IMR-90 (cell line): ENCODE measurements at regions not wholly inside any gene's neighbourhood (a gene's known extent, or its start where the extent isn't known, plus 50 kb on each side); places are given as distances from the start of the nearest gene placed in this dataset.

Experiments
- ATAC-seq: fragments of 200-7000 bp; cut with Tn5 transposase; 2 replicates; pipeline ENCODE4 v1.9.1; 2020; ENCODE audit warnings: low read depth, mild to moderate bottlenecking, moderate library complexity
- BruUV-seq: library from RNA; stranded (reverse); fragments of 400-500 nt; replicated peaks from 2 replicates; lab custom pipeline; 2021; lab: Mats Ljungman, UMichigan
- CTCF ChIA-PET: fragments of 300-600 bp; formaldehyde crosslinking; extraction: SDS; loops from one replicate; lab custom pipeline; 2021; ENCODE audit warnings: antibody characterized with exemption; lab: Yijun Ruan, JAX
- POLR2A ChIA-PET: fragments of 300-600 bp; sonication (Branson Sonifier 250); formaldehyde crosslinking; loops from one replicate; lab custom pipeline; 2022; ENCODE audit warnings: antibody characterized with exemption; ENCODE audit not compliant: unreplicated experiment; lab: Charles Lee
- DNase-seq: peaks from one replicate; pipeline ENCODE4 v3.0.0; 2013
- H2AFZ ChIP-seq: replicated peaks from 2 replicates; pipeline ENCODE3; 2013; ENCODE audit warnings: low read length, mild to moderate bottlenecking; ENCODE audit not compliant: poor library complexity
- H2AK5ac ChIP-seq: 2 replicates; pipeline ENCODE4 v1.6.1; 2013; ENCODE audit warnings: low read depth, low read length, inconsistent platforms
- H2AK9ac ChIP-seq: replicated peaks from 2 replicates; pipeline ENCODE3; 2013; ENCODE audit warnings: mild to moderate bottlenecking, low read depth, low read length, moderate library complexity; ENCODE audit not compliant: poor library complexity
- H2BK120ac ChIP-seq: 2 replicates; pipeline ENCODE4 v1.6.1; 2013; ENCODE audit warnings: low read depth, low read length, inconsistent platforms
- H2BK15ac ChIP-seq: 3 replicates; pipeline ENCODE4 v1.6.1; 2013; ENCODE audit warnings: low read depth, low read length, inconsistent platforms
- H2BK20ac ChIP-seq: 2 replicates; pipeline ENCODE4 v1.6.1; 2013; ENCODE audit warnings: low read depth, mild to moderate bottlenecking, inconsistent platforms, low read length, moderate library complexity
- H2BK5ac ChIP-seq: 2 replicates; pipeline ENCODE4 v1.6.1; 2013; ENCODE audit warnings: mild to moderate bottlenecking, low read depth, low read length, inconsistent platforms; ENCODE audit not compliant: poor library complexity, severe bottlenecking
- H3K14ac ChIP-seq: replicated peaks from 2 replicates; pipeline ENCODE4 v1.6.1; 2013; ENCODE audit warnings: low read depth, low read length, inconsistent platforms
- H3K18ac ChIP-seq: 2 replicates; pipeline ENCODE4 v1.6.1; 2013; ENCODE audit warnings: low read depth, low read length, control low read depth
- H3K23ac ChIP-seq: 2 replicates; pipeline ENCODE4 v1.6.1; 2013; ENCODE audit warnings: low read depth, low read length, inconsistent platforms
- H3K27ac ChIP-seq: 2 replicates; pipeline ENCODE4 v1.5.1; 2013; ENCODE audit warnings: mild to moderate bottlenecking, control low read depth, low read length; ENCODE audit not compliant: insufficient read depth
- H3K27me3 ChIP-seq: 2 replicates; pipeline ENCODE4 v1.6.1; 2013; ENCODE audit warnings: low read length; ENCODE audit not compliant: control insufficient read depth, insufficient read depth
- H3K36me3 ChIP-seq: 2 replicates; pipeline ENCODE4 v1.6.1; 2013; ENCODE audit warnings: low read length, mixed read lengths; ENCODE audit not compliant: control insufficient read depth, insufficient read depth
- H3K4ac ChIP-seq: 2 replicates; pipeline ENCODE4 v1.6.1; 2013; ENCODE audit warnings: low read depth, low read length, inconsistent platforms
- H3K4me1 ChIP-seq: 2 replicates; pipeline ENCODE4 v1.6.1; 2013; ENCODE audit warnings: low read length, mixed read lengths; ENCODE audit not compliant: control insufficient read depth, insufficient read depth
- H3K4me2 ChIP-seq: 2 replicates; pipeline ENCODE4 v1.6.1; 2013; ENCODE audit warnings: low read depth, mild to moderate bottlenecking, control low read depth, low read length, moderate library complexity
- H3K4me3 ChIP-seq: 2 replicates; pipeline ENCODE4 v1.5.1; 2013; ENCODE audit warnings: low read depth, mild to moderate bottlenecking, control low read depth, low read length, moderate library complexity; ENCODE audit not compliant: insufficient read depth
- H3K56ac ChIP-seq: 2 replicates; pipeline ENCODE4 v1.6.1; 2013; ENCODE audit warnings: low read length, inconsistent platforms; ENCODE audit not compliant: insufficient read depth; ENCODE audit errors: extremely low read depth
- H3K79me1 ChIP-seq, 2 experiments: 2 replicates each; pipeline ENCODE4 v1.6.1; 2013; ENCODE audit warnings: low read length in 2 of 2, inconsistent platforms in 1 of 2, low read depth in 1 of 2
- H3K9ac ChIP-seq: 2 replicates; pipeline ENCODE4 v1.6.1; 2013; ENCODE audit warnings: low read depth, low read length, control low read depth
- H3K9me1 ChIP-seq: 2 replicates; pipeline ENCODE4 v1.6.1; 2013; ENCODE audit warnings: low read length, inconsistent platforms; ENCODE audit not compliant: insufficient read depth
- H3K9me3 ChIP-seq: 2 replicates; pipeline ENCODE4 v1.6.1; 2013; ENCODE audit warnings: low read length; ENCODE audit not compliant: control insufficient read depth, insufficient read depth
- H4K20me1 ChIP-seq: 2 replicates; pipeline ENCODE4 v1.6.1; 2013; ENCODE audit warnings: low read length, inconsistent platforms; ENCODE audit not compliant: insufficient read depth
- H4K5ac ChIP-seq: 2 replicates; pipeline ENCODE4 v1.6.1; 2013; ENCODE audit warnings: mild to moderate bottlenecking, low read depth, low read length, control low read depth
- H4K8ac ChIP-seq, 2 experiments: 2 replicates each; pipeline ENCODE4 v1.6.1; 2013; ENCODE audit warnings: low read depth in 2 of 2, low read length in 2 of 2, control low read depth in 1 of 2, inconsistent platforms in 1 of 2
- H4K91ac ChIP-seq: 2 replicates; pipeline ENCODE4 v1.6.1; 2013; ENCODE audit warnings: low read depth, low read length, inconsistent platforms; ENCODE audit not compliant: insufficient read depth
- BHLHE40 ChIP-seq: fragments of 150-350 bp; IDR thresholded peaks from 2 replicates; pipeline ENCODE4 v1.6.1; 2016; ENCODE audit warnings: mild to moderate bottlenecking, low read depth, low read length
- CHD1 ChIP-seq: IDR thresholded peaks from 2 replicates; pipeline ENCODE4 v1.6.1; 2012; ENCODE audit warnings: low read depth, low read length, improper control_type of control experiment
- ELK1 ChIP-seq: fragments of 150-350 bp; IDR thresholded peaks from 2 replicates; pipeline ENCODE4 v1.6.1; 2016; ENCODE audit warnings: low read depth, mild to moderate bottlenecking, low read length, moderate library complexity, borderline replicate concordance
- FOS ChIP-seq: fragments of 150-350 bp; IDR thresholded peaks from 2 replicates; pipeline ENCODE4 v1.6.1; 2016; ENCODE audit warnings: low read depth, low read length
- MAFK ChIP-seq: IDR thresholded peaks from 2 replicates; pipeline ENCODE4 v1.6.1; 2012; ENCODE audit warnings: low read depth, low read length, improper control_type of control experiment
- MAZ ChIP-seq: IDR thresholded peaks from 2 replicates; pipeline ENCODE4 v1.6.1; 2012; ENCODE audit warnings: low read depth, mild to moderate bottlenecking, low read length, improper control_type of control experiment, moderate library complexity, borderline replicate concordance
- MXI1 ChIP-seq: IDR thresholded peaks from 2 replicates; pipeline ENCODE4 v1.6.1; 2012; ENCODE audit warnings: low read depth, mild to moderate bottlenecking, low read length, moderate library complexity, borderline replicate concordance
- NFE2L2 ChIP-seq: fragments of 150-350 bp; IDR thresholded peaks from 2 replicates; pipeline ENCODE4 v1.6.1; 2016; ENCODE audit warnings: low read depth, mild to moderate bottlenecking, low read length
- POLR2A ChIP-seq: IDR thresholded peaks from 2 replicates; pipeline ENCODE4 v1.6.1; 2012; ENCODE audit warnings: mild to moderate bottlenecking, low read depth, low read length
- WGBS, 2 experiments: methylation state at CpG; one replicate each; pipeline versions ENCODE4 v1.1.5 to v1.1.7; 2013; ENCODE audit warnings: missing lambda C conversion rate in 2 of 2; ENCODE audit not compliant: insufficient read length in 1 of 2; ENCODE audit errors: extremely low coverage in 2 of 2; 5-methylcytosine and 5-hydroxymethylcytosine counted together
- dilution Hi-C: fragments of 300-500 bp; cut with HindIII; formaldehyde crosslinking; loops from one replicate; pipeline ENCODE4 v1.14.3; 2018; ENCODE audit warnings: low sequenced_read_pairs; ENCODE audit not compliant: unreplicated experiment
- in situ Hi-C: fragments of 300-500 bp; cut with MboI; formaldehyde crosslinking; loops from 3 replicates; pipeline ENCODE4 v1.14.3; 2019; ENCODE audit warnings: low sequenced_read_pairs, inconsistent platforms, mixed read lengths
- intact Hi-C: fragments of 100-400 bp; cut with micrococcal nuclease; formaldehyde crosslinking; loops from 2 replicates; pipeline ENCODE4 v1.10.0; 2022
- TF ChIP-seq, protein P1 (sequence below): conservative IDR thresholded peaks from 2 replicates; pipeline ENCODE4 v1.5.1; 2012; ENCODE audit warnings: mild to moderate bottlenecking, low read depth, low read length, improper control_type of control experiment

DNA sequence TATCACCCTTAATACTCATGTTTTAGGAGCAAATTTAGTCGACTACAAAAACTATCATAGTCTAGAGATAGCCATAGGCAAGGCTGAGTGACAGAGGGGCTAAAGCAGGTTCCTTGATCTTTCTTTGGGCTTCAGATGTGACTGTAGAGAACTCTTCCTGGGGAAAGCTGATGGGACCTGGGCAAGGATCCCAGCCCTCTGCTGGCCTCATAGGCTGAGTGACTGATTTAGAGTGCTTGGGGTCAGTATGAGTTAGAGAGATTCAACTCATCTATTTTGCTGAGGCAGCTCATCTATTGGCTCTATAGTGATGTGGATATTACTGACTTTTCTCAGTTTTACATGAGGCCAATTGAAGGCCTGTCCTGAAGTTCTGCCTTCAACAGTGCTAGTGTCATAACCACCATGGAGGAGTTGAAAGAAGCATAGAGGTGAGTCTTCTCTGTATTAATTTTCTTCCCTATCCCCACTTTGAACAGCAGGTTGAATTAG lies 81.6 kb downstream of the SAMD9 start:
- Histone ChIP-seq H2AK9ac (no peak overlapping the region), H3K18ac (no peak overlapping the region), H3K9ac (no peak overlapping the region), H3K4ac (no peak overlapping the region), H3K4me3 (no peak overlapping the region), H3K4me1 (peaks cover 9% of the 10 kb centered on the region), H3K23ac (no peak overlapping the region), H3K79me1 (no peaks in the 10 kb centered on the region), H3K27me3 (no peaks in the 10 kb centered on the region), H3K9me3 (no peaks in the 10 kb centered on the region; the same call in 1 of the 2 replicates), H3K36me3 (no peaks in the 10 kb centered on the region), H3K4me2 (no peak overlapping the region), H3K56ac (no peak overlapping the region), H2BK120ac (no peak overlapping the region; the same call in 1 of the 2 replicates), H2BK20ac (no peak overlapping the region), H4K91ac (no peak overlapping the region), H2AFZ (no peak overlapping the region), H4K8ac (no peak overlapping the region), H3K14ac (no peak overlapping the region), H2BK5ac (no peak overlapping the region), H4K5ac (no peak overlapping the region; the same call in 1 of the 2 replicates), H3K27ac (no peak overlapping the region), H4K20me1 (no peaks in the 10 kb centered on the region), H2BK15ac (no peak overlapping the region), H3K9me1 (peaks cover 4% of the 10 kb centered on the region), H2AK5ac (no peak overlapping the region)
- DNase-seq (no peak), ATAC-seq (no peak)
- BruUV-seq, result no TSS peak
- dilution Hi-C loops (no loop called here), in situ Hi-C loops (no loop called here), intact Hi-C loops (no loop called here)
- TF ChIP-seq MXI1 (no peak), BHLHE40 (no peak), MAFK (no peak), NFE2L2 (no peak), ELK1 (no peak), MAZ (no peak), CHD1 (no peak), POLR2A (no peak), FOS (no peak)
- TF ChIP-seq, protein P1, sequence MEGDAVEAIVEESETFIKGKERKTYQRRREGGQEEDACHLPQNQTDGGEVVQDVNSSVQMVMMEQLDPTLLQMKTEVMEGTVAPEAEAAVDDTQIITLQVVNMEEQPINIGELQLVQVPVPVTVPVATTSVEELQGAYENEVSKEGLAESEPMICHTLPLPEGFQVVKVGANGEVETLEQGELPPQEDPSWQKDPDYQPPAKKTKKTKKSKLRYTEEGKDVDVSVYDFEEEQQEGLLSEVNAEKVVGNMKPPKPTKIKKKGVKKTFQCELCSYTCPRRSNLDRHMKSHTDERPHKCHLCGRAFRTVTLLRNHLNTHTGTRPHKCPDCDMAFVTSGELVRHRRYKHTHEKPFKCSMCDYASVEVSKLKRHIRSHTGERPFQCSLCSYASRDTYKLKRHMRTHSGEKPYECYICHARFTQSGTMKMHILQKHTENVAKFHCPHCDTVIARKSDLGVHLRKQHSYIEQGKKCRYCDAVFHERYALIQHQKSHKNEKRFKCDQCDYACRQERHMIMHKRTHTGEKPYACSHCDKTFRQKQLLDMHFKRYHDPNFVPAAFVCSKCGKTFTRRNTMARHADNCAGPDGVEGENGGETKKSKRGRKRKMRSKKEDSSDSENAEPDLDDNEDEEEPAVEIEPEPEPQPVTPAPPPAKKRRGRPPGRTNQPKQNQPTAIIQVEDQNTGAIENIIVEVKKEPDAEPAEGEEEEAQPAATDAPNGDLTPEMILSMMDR, result no peak
- WGBS, 2 experiments, result no CpG with 5 or more reads among the region's 1 CpG
- ChIA-PET CTCF (no interaction called here), POLR2A (interaction anchor here (0.5 kb wide), 1 partner anchor 200 kb away, joined by 3 read pairs; the partner anchor contains the start of gene CDK6)
